ENCODE measurements at regions not wholly inside any gene's neighbourhood (a gene's known extent, or its start where the extent isn't known, plus 50 kb on each side); places are given as distances from the start of the nearest gene placed in this dataset.

- Histone ChIP-seq H3K27ac (ENCODE audit: extremely low read depth, low read depth, low read length) (no peak overlapping the region), H3K36me3 (ENCODE audit: control insufficient read depth, insufficient read depth, low read length) (no peaks in the 10 kb centered on the region), H3K9ac (ENCODE audit: insufficient read depth in 1 of 2, low read depth in 2 of 2, low read length in 2 of 2) (no peak overlapping the region), H3K4me1 (replicated peaks in 1 of 2; ENCODE audit: control insufficient read depth in 2 of 2, insufficient read depth in 2 of 2, low read length in 2 of 2) (no peaks in the 10 kb centered on the region), H3K4me2 (ENCODE audit: insufficient read depth, low read length) (no peak overlapping the region), H4K20me1 (replicated peaks; ENCODE audit: control insufficient read depth, insufficient read depth, low read length) (no peaks in the 10 kb centered on the region), H3K79me2 (ENCODE audit: control insufficient read depth, insufficient read depth, low read length) (no peaks in the 10 kb centered on the region), H3K9me1 (ENCODE audit: control insufficient read depth, insufficient read depth, low read length) (no peaks in the 10 kb centered on the region), H2AFZ (ENCODE audit: low read depth, low read length) (no peak overlapping the region), H3K9me3 (replicated peaks; ENCODE audit: control insufficient read depth, insufficient read depth, low read depth, low read length) (no peaks in the 10 kb centered on the region), H3K4me3 (no peak overlapping the region), H3K27me3 (ENCODE audit: control insufficient read depth in 2 of 2, insufficient read depth in 2 of 2, low read length in 2 of 2) (no peaks in the 10 kb centered on the region)
- no peak for DNase-seq (ENCODE audit: extremely low read depth in 1 of 4, low spot score in 3 of 4)
- CTCF ChIA-PET (ENCODE audit: low intra/inter-chr PET ratio): no interaction called here
- no peak for TF ChIP-seq CHD1 (IDR thresholded peaks at IDR 0.05; ENCODE audit: low read length)
- TF ChIP-seq POLR2A (conservative IDR thresholded peaks at IDR 0.05): no peak
- TF ChIP-seq, protein P1, sequence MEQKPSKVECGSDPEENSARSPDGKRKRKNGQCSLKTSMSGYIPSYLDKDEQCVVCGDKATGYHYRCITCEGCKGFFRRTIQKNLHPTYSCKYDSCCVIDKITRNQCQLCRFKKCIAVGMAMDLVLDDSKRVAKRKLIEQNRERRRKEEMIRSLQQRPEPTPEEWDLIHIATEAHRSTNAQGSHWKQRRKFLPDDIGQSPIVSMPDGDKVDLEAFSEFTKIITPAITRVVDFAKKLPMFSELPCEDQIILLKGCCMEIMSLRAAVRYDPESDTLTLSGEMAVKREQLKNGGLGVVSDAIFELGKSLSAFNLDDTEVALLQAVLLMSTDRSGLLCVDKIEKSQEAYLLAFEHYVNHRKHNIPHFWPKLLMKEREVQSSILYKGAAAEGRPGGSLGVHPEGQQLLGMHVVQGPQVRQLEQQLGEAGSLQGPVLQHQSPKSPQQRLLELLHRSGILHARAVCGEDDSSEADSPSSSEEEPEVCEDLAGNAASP (IDR thresholded peaks at IDR 0.05): no peak
- TF ChIP-seq ZNF174 (CRISPR knock-in tag; IDR thresholded peaks at IDR 0.05): no peak
- TF ChIP-seq TSHZ1 (CRISPR knock-in tag; IDR thresholded peaks at IDR 0.05): no peak
- TF ChIP-seq NFXL1 (CRISPR knock-in tag; IDR thresholded peaks at IDR 0.05): no peak
- no peak for TF ChIP-seq STAT6 (CRISPR knock-in tag; IDR thresholded peaks at IDR 0.05)
- no peak for TF ChIP-seq HNRNPK (IDR thresholded peaks at IDR 0.05; ENCODE audit: low read depth, low read length, poor library complexity, severe bottlenecking)
- in situ Hi-C loops (cut with MboI): no loop called here
- POLR2A ChIA-PET: interaction anchor here (0.7 kb wide), 1 partner anchor 390 kb away, joined by 3 read pairs; no protein-coding TSS in a partner anchor
- no peak for ATAC-seq
- 0% methylated on average over 2 of the region's 2 CpGs for WGBS (ENCODE audit: insufficient coverage, low coverage, missing lambda C conversion rate)
- no TSS peak for BruUV-seq (replicated peaks)
- intact Hi-C loops (cut with micrococcal nuclease): no loop called here
- FAIRE-seq: no peak
Measured at GRCh38 chr7:54426406-54426805, 115.8 kb upstream of the VSTM2A start.
